IMR-90 (cell line): ENCODE measurements at regions not wholly inside any gene's neighbourhood (a gene's known extent, or its start where the extent isn't known, plus 50 kb on each side); places are given as distances from the start of the nearest gene placed in this dataset.

Experiments
- CEBPB ChIP-seq: IDR thresholded peaks from 2 replicates; pipeline ENCODE4 v1.6.1; 2012; ENCODE audit warnings: low read depth, low read length, improper control_type of control experiment
- MAFK ChIP-seq: IDR thresholded peaks from 2 replicates; pipeline ENCODE4 v1.6.1; 2012; ENCODE audit warnings: low read depth, low read length, improper control_type of control experiment
- MXI1 ChIP-seq: IDR thresholded peaks from 2 replicates; pipeline ENCODE4 v1.6.1; 2012; ENCODE audit warnings: low read depth, mild to moderate bottlenecking, low read length, moderate library complexity, borderline replicate concordance
- POLR2A ChIP-seq: IDR thresholded peaks from 2 replicates; pipeline ENCODE4 v1.6.1; 2012; ENCODE audit warnings: mild to moderate bottlenecking, low read depth, low read length
- SMC3 ChIP-seq: fragments of 150-350 bp; IDR thresholded peaks from 2 replicates; pipeline ENCODE4 v1.6.1; 2016; ENCODE audit warnings: low read depth, mild to moderate bottlenecking, antibody characterized with exemption, low read length, moderate library complexity
- TF ChIP-seq, protein P1 (sequence below): conservative IDR thresholded peaks from 2 replicates; pipeline ENCODE4 v1.5.1; 2012; ENCODE audit warnings: mild to moderate bottlenecking, low read depth, low read length, improper control_type of control experiment
- TF ChIP-seq, protein P2 (sequence below): fragments of 150-350 bp; IDR thresholded peaks from 2 replicates; pipeline ENCODE4 v1.6.1; 2016; ENCODE audit warnings: low read depth, mild to moderate bottlenecking, low read length, moderate library complexity, borderline replicate concordance

DNA sequence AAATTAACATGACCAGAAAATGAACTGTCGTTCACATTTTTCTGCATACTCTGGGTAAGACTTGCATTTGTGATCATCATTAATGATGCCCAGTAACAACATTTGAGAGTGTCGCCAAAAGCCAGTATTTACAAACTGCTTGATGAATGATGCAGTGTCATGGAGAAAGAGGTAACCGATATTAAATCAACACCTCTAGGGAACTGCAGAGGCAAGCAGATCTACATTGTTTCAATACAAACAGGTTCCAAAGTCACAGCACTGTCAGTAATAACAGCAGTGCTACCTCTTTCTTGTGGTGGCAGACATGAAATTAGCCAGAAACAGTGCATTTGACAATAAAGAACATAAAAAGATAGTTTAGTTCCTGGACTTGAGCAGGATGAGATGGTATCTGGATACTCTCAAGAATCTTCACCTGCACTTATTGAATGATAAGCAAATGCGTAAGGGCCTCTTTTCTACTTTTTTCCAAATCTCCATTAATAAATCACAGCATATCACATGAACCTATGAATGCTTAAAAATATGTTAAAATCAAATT, 456.6 kb downstream of the ARHGEF28 start:
- TF ChIP-seq, protein P1, sequence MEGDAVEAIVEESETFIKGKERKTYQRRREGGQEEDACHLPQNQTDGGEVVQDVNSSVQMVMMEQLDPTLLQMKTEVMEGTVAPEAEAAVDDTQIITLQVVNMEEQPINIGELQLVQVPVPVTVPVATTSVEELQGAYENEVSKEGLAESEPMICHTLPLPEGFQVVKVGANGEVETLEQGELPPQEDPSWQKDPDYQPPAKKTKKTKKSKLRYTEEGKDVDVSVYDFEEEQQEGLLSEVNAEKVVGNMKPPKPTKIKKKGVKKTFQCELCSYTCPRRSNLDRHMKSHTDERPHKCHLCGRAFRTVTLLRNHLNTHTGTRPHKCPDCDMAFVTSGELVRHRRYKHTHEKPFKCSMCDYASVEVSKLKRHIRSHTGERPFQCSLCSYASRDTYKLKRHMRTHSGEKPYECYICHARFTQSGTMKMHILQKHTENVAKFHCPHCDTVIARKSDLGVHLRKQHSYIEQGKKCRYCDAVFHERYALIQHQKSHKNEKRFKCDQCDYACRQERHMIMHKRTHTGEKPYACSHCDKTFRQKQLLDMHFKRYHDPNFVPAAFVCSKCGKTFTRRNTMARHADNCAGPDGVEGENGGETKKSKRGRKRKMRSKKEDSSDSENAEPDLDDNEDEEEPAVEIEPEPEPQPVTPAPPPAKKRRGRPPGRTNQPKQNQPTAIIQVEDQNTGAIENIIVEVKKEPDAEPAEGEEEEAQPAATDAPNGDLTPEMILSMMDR = no peak
- no peak for TF ChIP-seq POLR2A
- TF ChIP-seq, protein P2, sequence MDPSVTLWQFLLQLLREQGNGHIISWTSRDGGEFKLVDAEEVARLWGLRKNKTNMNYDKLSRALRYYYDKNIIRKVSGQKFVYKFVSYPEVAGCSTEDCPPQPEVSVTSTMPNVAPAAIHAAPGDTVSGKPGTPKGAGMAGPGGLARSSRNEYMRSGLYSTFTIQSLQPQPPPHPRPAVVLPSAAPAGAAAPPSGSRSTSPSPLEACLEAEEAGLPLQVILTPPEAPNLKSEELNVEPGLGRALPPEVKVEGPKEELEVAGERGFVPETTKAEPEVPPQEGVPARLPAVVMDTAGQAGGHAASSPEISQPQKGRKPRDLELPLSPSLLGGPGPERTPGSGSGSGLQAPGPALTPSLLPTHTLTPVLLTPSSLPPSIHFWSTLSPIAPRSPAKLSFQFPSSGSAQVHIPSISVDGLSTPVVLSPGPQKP = no peak
- TF ChIP-seq MXI1 = no peak
- no peak for TF ChIP-seq CEBPB
- no peak for TF ChIP-seq MAFK
- TF ChIP-seq SMC3 = no peak
